GM21786 (cell line): ENCODE measurements at regions not wholly inside any gene's neighbourhood (a gene's known extent, or its start where the extent isn't known, plus 50 kb on each side); places are given as distances from the start of the nearest gene placed in this dataset.

Experiments
- ATAC-seq: cut with Tn5 transposase; IDR thresholded peaks from one replicate; pipeline ENCODE4 v1.9.1; 2021; ENCODE audit not compliant: unreplicated experiment

DNA sequence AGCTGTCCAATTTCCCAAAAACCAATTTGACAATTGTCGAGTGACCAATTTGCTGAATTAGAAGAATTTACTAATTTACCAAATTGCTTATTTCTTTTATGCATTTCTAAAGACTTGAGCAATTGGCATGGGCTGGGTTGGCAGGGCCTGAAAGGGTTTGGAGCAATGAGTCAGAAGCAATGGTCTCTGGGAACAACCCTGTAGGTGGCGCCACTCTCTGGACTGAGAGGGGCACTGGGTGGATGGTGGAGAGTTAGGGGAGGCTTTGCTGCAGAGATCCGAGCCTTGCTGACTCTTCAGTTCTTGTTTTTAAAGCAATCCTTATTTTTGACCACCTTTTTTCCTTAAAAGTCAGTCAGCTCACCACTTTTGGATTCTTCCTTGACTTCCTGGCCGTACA, 71.5 kb upstream of the RPS23 start:
- ATAC-seq: no peak

- no peak for ATAC-seq
These were observed 70.8 kb upstream of the RPS23 start for GRCh38 chr5:82348784-82349425.

DNA sequence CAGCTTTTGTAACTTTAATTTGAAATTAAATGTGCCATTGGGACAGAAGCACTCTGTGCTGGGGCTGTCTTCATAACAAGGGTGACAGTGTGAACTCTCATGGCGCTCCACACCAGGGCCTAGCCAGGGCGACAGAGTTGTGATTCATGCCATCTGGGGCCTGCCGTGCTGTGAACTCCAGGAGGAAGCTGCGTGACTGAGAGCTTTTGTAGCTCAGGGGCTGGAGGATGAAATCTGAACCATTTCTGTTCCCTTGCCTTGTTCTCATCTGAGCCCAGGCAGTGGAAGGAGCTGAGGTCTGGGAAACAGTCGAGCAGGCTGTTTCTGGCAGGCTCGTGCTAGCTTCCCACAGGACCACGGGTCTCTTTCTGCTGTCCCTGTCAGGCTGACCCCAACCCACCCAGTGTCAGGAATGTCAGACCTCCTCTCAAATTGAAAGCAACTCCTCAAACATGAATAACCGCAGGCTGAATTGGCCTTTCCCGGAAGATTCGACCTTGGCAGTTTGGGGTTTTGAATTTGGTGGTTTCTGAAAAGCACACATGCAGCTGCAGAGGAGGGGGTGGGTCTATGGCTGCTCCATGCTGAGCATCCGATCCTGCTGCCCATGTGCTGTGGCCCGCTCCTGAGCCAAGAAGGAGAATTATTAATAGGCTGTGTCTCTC, 69.2 kb upstream of the RPS23 start:
- no peak for ATAC-seq

DNA sequence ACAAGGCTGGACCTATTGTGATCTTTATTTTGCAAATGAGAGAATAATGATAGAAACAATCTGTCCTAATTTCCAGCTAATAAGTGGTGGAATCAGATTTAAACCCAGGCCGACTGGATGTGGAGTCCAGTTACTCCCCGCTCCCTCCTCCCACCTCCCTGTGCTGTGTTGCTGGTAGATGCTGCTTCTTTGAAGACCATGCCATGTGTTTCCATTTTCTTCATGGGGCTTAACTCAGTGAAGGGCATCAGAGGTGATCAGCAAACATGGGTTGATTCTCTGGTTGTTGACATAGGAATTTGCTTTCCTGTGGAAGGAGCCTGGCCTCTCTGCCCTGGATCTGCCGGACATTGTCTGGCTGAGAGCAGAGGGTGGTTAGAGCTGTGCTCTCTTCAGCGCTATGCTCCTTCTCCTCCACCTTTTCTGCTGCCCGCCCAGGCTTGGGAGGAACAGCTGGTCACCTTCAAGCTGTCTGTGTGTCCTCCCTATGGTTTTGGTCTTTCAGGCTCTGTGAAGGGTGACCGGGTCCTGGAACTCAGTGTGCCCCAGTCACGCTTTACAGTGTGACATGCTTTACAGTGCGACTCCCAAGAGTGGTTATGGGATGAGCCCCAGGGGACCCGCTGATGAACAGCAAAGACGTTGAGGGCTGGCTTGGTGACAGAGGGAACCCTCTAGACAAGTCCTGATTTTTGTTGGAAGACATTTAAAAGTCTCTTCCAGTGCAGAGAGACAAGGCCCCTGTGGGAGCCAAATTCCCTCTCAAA, 68.4 kb upstream of the RPS23 start:
- no peak for ATAC-seq

DNA sequence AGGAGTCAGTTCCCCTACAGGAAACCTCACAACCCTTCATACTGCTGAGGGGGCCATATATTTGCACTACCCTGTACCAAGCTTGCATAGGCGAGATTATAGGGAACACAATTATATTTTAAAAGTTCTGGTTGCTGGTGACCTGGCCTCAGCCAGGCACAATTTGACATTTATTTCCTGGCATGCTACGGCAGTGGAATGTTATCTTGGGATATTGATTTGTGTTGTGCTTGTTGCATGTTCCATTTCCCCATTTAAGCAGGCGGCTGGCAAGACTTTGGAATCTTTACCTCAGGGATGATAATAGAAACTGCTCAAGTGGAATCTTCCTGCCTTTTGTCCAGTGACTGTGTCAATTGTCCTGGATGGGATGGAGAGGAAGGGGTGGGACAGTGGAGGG, 67.0 kb upstream of the RPS23 start:
- ATAC-seq: no peak

DNA sequence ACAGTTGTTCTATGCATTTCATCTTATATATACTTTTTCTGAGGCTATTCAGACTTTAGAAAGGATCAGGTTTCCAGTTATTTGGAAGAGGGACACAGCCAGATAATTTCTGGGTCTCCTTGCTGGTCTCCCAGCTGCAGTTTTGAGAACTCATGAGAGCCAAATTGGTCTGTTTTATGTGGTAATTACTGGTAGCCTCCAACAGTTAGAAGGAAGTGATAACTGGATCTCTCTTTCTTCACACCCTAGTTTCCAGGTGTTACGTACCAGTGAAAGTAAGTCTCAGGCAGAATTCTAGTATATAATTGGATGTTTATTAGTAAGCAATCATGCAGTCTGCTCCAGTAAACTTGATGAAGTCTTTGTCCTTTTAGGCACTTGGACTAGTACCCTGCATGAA, 63.2 kb upstream of the RPS23 start:
- no peak for ATAC-seq

DNA sequence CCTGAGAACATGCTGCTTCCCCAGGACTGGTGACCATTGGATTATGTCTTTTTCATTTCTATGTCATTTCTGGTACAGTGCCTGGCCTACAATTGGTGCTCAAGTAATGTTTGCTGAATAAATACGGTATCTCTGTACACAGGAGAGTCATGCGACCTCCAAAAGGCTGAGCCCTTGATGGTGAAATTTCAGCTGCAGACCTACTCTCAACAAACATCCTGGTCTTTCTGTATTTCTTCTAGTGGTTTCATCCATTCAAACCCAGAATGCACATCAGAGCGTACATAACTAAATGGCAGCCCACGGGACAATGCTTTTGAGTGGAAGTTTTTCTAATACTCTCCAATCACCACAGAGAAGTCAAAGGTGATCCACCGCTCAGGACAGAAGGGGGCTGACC, 62.6 kb upstream of the RPS23 start:
- ATAC-seq: no peak

DNA sequence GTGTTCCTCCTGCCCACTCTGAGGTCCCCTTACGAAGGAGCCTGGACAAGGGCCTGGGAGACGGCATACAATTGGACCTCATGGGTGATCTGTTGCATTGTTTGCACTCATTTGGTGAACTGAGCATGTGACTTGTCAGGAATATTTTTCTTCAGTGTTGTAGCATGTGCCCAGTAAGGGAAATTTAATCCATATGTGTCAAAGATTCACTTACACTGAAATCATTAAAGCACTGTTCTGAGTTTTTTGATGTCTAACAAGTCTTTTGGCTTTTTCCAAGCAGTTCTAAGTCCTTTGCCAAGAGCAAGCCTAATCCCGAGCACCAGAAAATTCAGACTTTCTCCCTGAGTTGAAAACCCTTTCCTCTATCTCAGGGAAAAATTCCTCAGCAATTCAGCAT, 61.6 kb upstream of the RPS23 start:
- ATAC-seq: no peak

GRCh38 chr5:82338771-82339373, 60.7 kb upstream of the RPS23 start:
- ATAC-seq: no peak

GRCh38 chr5:82336959-82337351, 58.8 kb upstream of the RPS23 start:
- no peak for ATAC-seq

DNA sequence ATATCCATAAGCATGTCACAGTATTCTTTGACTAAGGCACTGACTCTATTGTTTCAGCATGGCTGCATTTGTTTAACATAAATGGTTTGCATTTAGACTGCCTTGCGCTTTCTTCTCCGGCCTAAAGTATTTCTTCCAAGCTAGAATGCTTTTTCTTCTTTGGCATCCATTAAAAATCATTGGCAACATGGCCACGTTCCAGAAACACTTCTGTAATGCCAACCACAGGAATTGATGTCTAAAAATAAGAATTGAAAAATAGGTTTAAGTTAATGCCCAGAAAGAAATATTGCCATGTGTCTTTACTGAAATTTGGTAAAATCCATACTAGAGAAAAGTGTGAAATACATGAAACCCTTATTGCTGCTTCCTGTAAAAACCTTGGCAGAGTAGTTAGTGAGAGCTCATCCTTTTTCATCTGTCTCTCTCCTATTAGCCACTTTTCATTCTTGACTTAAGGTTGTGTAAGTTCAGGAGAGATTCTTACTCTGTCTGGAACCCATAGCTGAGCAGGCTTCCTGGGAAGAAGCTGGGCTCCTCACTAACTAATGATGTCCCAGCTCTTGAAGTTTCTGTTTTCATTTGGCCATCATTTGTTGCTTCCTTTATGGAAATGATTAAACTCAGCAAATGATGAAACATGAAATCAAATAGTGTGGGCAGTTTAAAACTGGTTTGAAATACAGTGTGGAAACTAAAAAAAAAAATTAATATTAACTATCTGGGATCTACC, 58.2 kb upstream of the RPS23 start:
- no peak for ATAC-seq

- ATAC-seq: no peak
These were observed 57.7 kb upstream of the RPS23 start for GRCh38 chr5:82335806-82336205.

DNA sequence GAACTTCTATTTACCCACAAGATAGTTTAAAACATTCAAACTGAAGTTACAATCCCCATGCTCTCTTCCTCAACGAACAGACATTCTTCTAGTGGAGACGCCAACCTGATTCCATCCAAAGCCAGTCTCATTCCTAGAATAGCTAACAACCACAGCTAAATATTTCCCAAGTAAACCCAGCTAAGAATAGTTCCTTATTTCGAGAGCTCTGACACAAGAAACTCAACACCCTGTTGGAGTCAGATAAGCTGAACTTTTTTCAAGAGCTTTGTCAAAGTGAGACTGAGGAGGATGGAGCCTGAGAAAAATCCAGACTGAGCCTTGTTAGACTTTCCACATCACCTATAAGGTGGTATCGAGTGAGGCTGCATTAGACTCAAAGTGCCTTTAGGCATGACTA, 56.7 kb upstream of the RPS23 start:
- ATAC-seq: no peak

DNA sequence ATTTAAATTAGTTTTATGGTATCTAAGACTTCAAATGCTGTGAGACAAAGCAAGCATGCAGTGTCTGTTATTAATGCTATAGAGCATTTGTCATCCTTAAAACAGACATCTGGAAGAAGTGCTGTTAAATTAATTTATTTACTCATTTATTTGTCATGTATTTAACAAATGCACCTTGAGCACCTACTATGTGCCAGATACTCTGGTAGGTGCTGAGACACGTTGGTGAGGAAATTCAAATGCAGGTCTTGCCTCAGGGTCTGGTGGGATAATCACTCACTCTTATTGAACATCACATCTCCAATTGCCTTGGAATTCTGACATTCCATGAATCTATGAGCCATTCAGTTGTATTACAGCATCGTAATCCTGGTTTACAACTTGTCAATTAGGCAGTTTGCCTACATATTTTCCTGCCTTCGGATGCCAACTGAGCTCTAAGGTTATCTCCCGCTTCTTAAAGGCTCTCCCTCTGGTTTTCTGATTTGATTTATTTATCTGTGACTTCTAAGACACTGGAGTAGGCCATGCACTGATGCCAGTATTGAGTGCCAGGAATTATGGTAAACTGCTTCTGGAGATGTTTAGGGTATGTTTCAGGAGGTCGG, 56.0 kb upstream of the RPS23 start:
- ATAC-seq: no peak

DNA sequence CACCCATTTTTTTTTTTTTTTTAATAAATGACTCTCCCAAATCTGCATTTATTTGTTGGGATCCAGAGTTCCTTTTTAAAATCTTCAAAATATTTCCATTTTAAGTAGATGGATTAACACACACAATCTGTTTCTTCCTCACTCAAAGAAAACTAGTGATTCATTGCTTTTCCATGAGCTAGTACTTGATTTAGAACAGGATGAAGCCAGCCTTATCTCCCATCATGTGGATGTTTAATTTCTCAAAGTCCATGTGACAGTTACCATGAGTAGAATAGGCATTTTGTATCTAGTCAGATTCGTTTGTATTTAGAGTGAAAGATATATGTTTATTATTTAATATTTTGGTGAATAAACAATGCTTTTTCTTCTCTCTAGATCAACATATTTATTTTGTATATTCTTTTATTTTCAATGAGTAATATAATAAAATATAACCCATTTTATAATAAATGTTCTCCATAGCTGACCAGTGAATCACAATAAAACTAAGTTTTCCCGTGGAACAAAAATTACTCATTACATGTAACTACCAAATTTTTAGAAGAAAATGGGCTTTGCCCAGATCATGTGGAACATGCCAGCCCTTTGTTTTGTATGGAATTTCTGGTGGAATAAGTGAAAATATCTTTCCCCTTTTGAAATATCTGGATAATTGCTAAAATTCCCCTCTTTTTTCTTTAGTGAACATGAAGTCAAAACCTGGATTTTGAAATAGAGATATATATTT, 54.9 kb upstream of the RPS23 start:
- no peak for ATAC-seq

GRCh38 chr5:82332064-82332855, 54.1 kb upstream of the RPS23 start:
- no peak for ATAC-seq

DNA sequence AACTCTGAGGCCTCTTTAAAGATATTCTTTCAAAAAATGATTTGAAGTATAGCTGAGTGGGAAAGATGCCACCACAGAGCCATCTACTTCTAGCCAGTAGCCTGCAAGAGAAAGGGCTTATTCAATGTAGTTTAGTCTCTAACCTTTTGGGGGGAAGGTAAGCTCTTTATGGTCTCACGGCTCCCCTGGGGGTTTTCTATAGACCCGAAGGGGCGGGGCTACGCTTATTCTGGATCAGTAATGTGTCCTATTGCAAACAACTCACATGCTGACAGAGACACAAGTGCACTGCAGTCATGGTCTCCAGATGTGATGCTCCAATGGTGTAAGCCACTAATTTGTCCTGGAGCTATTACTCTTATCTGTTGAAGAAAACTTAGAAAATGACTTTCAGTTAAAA, 53.4 kb upstream of the RPS23 start:
- ATAC-seq: no peak

DNA sequence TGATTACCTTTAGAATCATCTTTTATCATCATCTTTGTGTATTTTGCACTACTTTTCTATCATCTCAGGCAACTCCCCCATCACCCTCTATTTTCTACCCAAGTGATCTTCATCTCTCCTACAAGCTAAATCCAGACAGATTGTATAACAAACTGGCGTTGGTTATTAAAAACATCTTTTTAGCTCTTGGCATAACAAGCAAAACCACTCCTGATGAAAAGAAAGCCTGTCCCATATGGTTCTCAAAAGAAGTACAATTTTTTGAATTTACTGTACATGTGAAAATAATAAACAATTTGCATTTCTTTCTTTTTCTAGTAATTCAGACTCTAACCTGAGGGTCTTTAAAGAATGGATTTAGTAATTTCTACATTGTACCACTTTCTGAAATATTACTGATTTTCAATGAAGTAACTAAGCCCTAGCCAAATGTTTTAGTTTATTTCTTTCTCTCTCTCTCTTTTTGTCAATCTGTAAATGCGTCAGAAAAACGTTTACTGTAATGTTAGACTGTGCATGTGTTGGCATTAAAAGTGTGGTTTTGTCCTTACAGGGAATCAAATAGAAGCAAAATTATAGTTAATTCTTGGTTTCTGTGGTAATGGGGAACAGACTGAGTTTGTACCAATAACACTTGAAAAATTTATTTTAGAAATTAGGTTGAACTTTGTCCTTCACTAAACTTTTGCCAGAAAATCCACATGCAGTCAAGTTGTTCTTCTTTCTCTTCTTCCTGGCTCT, 52.5 kb upstream of the RPS23 start:
- no peak for ATAC-seq

DNA sequence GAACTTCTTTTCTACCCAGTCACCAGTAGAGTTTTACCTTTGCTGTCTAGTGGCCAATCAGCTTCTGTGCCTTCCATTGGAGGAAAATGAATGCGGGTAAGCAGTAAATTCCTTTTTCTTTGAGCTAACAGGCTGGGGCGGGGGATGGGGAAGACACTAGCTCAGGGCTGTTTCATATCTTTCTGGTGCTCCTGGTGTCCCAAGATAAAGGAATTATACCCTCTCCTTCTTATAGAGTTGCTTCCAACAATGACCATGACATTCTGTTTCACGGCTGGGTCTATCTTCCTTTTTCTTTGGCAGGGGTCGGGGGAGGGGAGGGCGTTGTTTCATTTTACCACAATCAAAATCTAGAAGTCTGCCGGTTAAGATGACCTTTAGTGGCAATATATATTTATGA, 51.2 kb upstream of the RPS23 start:
- no peak for ATAC-seq
